ENCODE measurements at regions not wholly inside any gene's neighbourhood (a gene's known extent, or its start where the extent isn't known, plus 50 kb on each side); places are given as distances from the start of the nearest gene placed in this dataset.

DNA sequence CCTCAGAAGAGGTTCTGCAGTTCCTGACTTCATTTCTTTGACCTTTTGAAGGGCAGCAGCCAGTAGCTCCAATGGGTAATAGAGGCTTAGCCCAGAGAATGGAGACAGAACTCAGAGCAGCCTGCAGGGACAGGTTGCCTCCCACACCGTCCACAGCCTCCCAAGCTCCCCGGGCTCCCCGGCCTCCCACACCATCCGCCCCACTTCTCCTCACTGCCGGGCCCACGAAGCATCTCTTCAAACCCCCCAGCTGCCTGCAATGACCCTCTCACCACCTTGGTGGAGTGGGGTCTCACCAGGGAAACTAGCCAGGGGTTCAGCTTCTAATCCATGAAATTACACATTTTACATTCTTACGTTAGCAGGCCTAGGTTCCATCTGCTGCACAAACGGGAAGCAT, 652.0 kb upstream of the SALL3 start:
- DNase-seq (ENCODE audit: low read depth, low spot score) = no peak
- Histone ChIP-seq H3K4me1 (ENCODE audit: control insufficient read depth, extremely low read depth, insufficient read depth, low read length) (no peaks in the 10 kb centered on the region), H3K27ac (ENCODE audit: control insufficient read depth, insufficient read depth, low read length) (no peak overlapping the region), H3K4me3 (ENCODE audit: control insufficient read depth in 2 of 3, extremely low read depth in 1 of 3, insufficient read depth in 2 of 3, low read depth in 1 of 3, low read length in 3 of 3) (no peak overlapping the region), H3K4me2 (ENCODE audit: control insufficient read depth, extremely low read depth, insufficient read depth, low read depth, low read length) (no peak overlapping the region), H2AFZ (ENCODE audit: control insufficient read depth, low read length) (no peak overlapping the region), H4K20me1 (ENCODE audit: control insufficient read depth, extremely low read depth, insufficient read depth, low read length) (no peaks in the 10 kb centered on the region), H3K9ac (ENCODE audit: control insufficient read depth, extremely low read depth, insufficient read depth, low read length) (no peak overlapping the region), H3K27me3 (ENCODE audit: control insufficient read depth, extremely low read depth, insufficient read depth, low read length) (no peaks in the 10 kb centered on the region), H3K9me3 (ENCODE audit: control insufficient read depth, low read depth, low read length) (peaks cover 8% of the 10 kb centered on the region), H3K36me3 (ENCODE audit: control insufficient read depth in 2 of 2, extremely low read depth in 1 of 2, insufficient read depth in 2 of 2, low read length in 2 of 2) (no peaks in the 10 kb centered on the region), H3K9me1 (ENCODE audit: control insufficient read depth, extremely low read depth, insufficient read depth, low read length) (no peaks in the 10 kb centered on the region), H3K79me2 (ENCODE audit: control insufficient read depth, insufficient read depth, low read length) (no peaks in the 10 kb centered on the region)
- no peak for FAIRE-seq
- dilution Hi-C loops (cut with MboI; ENCODE audit: extremely low pct_ligation_motif_present, low sequenced_read_pairs) = no loop called here
- TF ChIP-seq, protein P1, sequence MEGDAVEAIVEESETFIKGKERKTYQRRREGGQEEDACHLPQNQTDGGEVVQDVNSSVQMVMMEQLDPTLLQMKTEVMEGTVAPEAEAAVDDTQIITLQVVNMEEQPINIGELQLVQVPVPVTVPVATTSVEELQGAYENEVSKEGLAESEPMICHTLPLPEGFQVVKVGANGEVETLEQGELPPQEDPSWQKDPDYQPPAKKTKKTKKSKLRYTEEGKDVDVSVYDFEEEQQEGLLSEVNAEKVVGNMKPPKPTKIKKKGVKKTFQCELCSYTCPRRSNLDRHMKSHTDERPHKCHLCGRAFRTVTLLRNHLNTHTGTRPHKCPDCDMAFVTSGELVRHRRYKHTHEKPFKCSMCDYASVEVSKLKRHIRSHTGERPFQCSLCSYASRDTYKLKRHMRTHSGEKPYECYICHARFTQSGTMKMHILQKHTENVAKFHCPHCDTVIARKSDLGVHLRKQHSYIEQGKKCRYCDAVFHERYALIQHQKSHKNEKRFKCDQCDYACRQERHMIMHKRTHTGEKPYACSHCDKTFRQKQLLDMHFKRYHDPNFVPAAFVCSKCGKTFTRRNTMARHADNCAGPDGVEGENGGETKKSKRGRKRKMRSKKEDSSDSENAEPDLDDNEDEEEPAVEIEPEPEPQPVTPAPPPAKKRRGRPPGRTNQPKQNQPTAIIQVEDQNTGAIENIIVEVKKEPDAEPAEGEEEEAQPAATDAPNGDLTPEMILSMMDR (optimal IDR thresholded peaks at IDR 0.05 in 1 of 3, IDR thresholded peaks at IDR 0.05 in 1 of 3, conservative IDR thresholded peaks at IDR 0.05 in 1 of 3; ENCODE audit: extremely low read depth in 1 of 3, insufficient read depth in 2 of 3, low read length in 3 of 3) = no peak
- no peak for TF ChIP-seq EZH2 (IDR thresholded peaks at IDR 0.05; ENCODE audit: low read length)

DNA sequence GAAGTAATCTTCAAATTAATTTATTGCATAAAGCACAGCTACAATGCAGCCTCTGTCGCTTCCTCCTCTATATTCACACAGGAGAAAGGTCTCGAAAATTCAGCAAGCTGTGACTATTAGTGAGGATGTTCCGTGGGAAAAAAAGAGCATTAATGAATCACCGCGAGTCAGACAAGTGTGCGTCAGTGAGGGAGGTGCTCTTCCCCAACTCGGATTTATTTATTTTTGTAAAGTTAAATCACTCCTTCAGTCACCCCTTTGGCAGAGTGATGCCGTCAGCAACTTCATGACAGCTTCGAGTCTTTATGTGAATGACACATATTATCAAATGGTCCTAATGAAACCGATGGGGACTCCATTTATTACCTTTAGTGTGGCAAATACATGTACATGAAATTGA, 648.9 kb upstream of the SALL3 start:
- no peaks in the 10 kb centered on the region for H4K20me1 ChIP-seq (ENCODE audit: control insufficient read depth, extremely low read depth, insufficient read depth, low read length)
- no peak for DNase-seq (ENCODE audit: low read depth, low spot score)
- H3K9ac ChIP-seq (ENCODE audit: control insufficient read depth, extremely low read depth, insufficient read depth, low read length) = no peak overlapping the region
- H2AFZ ChIP-seq (ENCODE audit: control insufficient read depth, low read length) = no peak overlapping the region
- no peaks in the 10 kb centered on the region for H3K79me2 ChIP-seq (ENCODE audit: control insufficient read depth, insufficient read depth, low read length)
- H3K4me1 ChIP-seq (ENCODE audit: control insufficient read depth, extremely low read depth, insufficient read depth, low read length) = no peaks in the 10 kb centered on the region
- no peak overlapping the region for H3K27ac ChIP-seq (ENCODE audit: control insufficient read depth, insufficient read depth, low read length)
- H3K27me3 ChIP-seq (ENCODE audit: control insufficient read depth, extremely low read depth, insufficient read depth, low read length) = no peaks in the 10 kb centered on the region
- TF ChIP-seq, protein P1 (optimal IDR thresholded peaks at IDR 0.05 in 1 of 3, IDR thresholded peaks at IDR 0.05 in 1 of 3, conservative IDR thresholded peaks at IDR 0.05 in 1 of 3; ENCODE audit: extremely low read depth in 1 of 3, insufficient read depth in 2 of 3, low read length in 3 of 3) = no peak
- TF ChIP-seq EZH2 (IDR thresholded peaks at IDR 0.05; ENCODE audit: low read length) = no peak
- no peak overlapping the region for H3K4me3 ChIP-seq (ENCODE audit: control insufficient read depth in 2 of 3, extremely low read depth in 1 of 3, insufficient read depth in 2 of 3, low read depth in 1 of 3, low read length in 3 of 3)
- dilution Hi-C loops (cut with MboI; ENCODE audit: extremely low pct_ligation_motif_present, low sequenced_read_pairs) = no loop called here
- H3K9me1 ChIP-seq (ENCODE audit: control insufficient read depth, extremely low read depth, insufficient read depth, low read length) = no peaks in the 10 kb centered on the region
- no peak for FAIRE-seq
- H3K36me3 ChIP-seq (ENCODE audit: control insufficient read depth in 2 of 2, extremely low read depth in 1 of 2, insufficient read depth in 2 of 2, low read length in 2 of 2) = no peaks in the 10 kb centered on the region
- H3K9me3 ChIP-seq (ENCODE audit: control insufficient read depth, low read depth, low read length) = peaks cover 10% of the 10 kb centered on the region
- no peak overlapping the region for H3K4me2 ChIP-seq (ENCODE audit: control insufficient read depth, extremely low read depth, insufficient read depth, low read depth, low read length)

All from keratinocyte (primary cell).